ENCODE measurements at regions not wholly inside any gene's neighbourhood (a gene's known extent, or its start where the extent isn't known, plus 50 kb on each side); places are given as distances from the start of the nearest gene placed in this dataset.

DNA sequence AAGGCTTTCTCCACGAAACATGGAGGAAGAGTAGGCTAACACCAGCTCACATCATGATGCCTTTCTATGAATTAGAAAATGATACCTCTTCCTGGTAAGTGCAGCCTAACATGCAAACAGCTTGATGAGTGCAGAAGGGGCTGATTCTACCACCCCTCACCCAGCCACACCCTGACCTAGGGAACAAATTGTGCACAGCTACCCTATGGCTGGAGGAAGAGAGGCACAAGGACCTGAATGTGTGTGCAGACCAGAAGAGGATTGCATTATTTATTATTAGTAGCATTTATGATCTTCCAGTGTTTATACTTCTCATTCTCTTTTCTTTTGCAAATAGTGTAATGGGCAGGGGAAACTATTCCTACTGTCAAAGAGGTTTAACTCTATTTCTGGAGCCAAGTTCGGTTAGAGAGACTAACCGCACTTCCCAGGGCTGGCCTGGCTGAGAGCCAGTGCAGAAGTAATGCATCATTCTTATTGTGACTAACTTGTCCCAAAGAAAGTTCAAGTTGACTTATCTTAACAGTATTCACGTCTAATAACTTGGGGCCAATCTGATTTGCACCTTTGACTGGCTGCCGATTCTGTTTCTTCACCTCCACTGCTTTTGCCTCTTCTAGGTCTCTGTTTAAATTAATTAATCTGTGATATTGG, 237.5 kb downstream of the CD83 start:
- no peak for TF ChIP-seq CTCF (IDR thresholded peaks at IDR 0.05)
- ATAC-seq (ENCODE audit: low FRiP score) (no peak), DNase-seq (ENCODE audit: low spot score) (no peak)

- no peak for ATAC-seq (ENCODE audit: low FRiP score)
- no peak for DNase-seq (ENCODE audit: low spot score)
- no peak for TF ChIP-seq CTCF (IDR thresholded peaks at IDR 0.05)
These were observed 241.9 kb downstream of the CD83 start for GRCh38 chr6:14359438-14359837.

DNA sequence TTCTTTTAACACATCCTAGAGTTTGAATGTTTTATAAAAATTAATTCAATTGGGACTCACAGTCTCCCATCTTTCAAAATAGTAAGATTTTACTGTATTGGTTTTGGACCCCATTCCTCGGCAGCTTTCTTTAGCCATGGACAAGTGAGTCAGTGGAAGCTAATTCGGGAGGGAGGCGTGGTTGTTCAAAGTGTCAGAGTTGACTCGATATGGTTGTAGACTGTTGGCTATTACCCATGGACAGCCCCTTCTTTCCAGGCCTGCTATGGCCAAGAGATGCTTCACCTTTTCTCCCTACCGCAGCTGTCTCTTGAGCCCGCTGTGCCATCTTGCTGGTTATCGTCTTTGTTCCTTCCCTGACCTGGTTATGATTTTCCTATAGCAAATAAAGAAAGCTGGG, 243.0 kb downstream of the CD83 start:
- TF ChIP-seq CTCF (IDR thresholded peaks at IDR 0.05) = no peak
- ATAC-seq (ENCODE audit: low FRiP score) (no peak), DNase-seq (ENCODE audit: low spot score) (no peak)

GRCh38 chr6:14361297-14361696, 243.7 kb downstream of the CD83 start:
- DNase-seq (ENCODE audit: low spot score) (no peak), ATAC-seq (ENCODE audit: low FRiP score) (no peak)
- no peak for TF ChIP-seq CTCF (IDR thresholded peaks at IDR 0.05)

GRCh38 chr6:14361956-14362587, 244.5 kb downstream of the CD83 start:
- no peak for DNase-seq (ENCODE audit: low spot score)
- no peak for ATAC-seq (ENCODE audit: low FRiP score)
- TF ChIP-seq CTCF (IDR thresholded peaks at IDR 0.05) = no peak

DNA sequence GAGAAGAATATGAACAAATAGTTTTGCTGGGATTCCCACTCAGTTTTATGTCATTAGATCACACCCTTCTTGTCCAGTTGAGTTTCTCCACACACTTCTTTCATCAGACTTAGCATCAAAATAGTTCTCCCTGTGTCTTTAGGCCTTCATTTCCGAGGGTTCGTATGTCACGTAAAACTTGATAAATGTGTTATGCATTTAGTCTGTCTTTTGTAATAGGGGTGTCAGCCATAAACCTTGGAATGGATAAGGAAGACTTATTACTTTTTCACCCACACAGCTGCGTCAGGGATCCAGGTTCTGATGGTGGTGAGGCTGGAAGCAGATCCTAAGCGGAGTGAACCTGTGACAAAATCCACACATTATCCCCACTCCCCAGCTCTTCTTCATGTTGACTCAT, 246.8 kb downstream of the CD83 start:
- ATAC-seq (ENCODE audit: low FRiP score) (no peak), DNase-seq (ENCODE audit: low spot score) (no peak)
- no peak for TF ChIP-seq CTCF (IDR thresholded peaks at IDR 0.05)

- ATAC-seq (ENCODE audit: low FRiP score) (no peak), DNase-seq (ENCODE audit: low spot score) (no peak)
- no peak for TF ChIP-seq CTCF (IDR thresholded peaks at IDR 0.05)
These were observed 247.8 kb downstream of the CD83 start for GRCh38 chr6:14365393-14365792.

Measured in omental fat pad (tissue), 3 donors.